Effector memory CD8-positive, alpha-beta T cell (primary cell): ENCODE measurements at regions not wholly inside any gene's neighbourhood (a gene's known extent, or its start where the extent isn't known, plus 50 kb on each side); places are given as distances from the start of the nearest gene placed in this dataset.

Experiments used
- ATAC-seq: fragments of 150-1000 bp; cut with Tn5 transposase; replicated peaks from 2 replicates; pipeline ENCODE4 v1.10.0; 2021; ENCODE audit warnings: mild to moderate bottlenecking, moderate library complexity
- DNase-seq, 3 experiments: peaks; one replicate each; pipeline ENCODE4 v3.0.0; 2021
- H3K27ac Mint-ChIP-seq, 2 donors: one replicate each; pipeline ENCODE4 v1.8.0; 2022; ENCODE audit warnings: mild to moderate bottlenecking in 2 of 2, mixed read lengths in 2 of 2, moderate library complexity in 2 of 2
- H3K27me3 Mint-ChIP-seq, 2 donors: one replicate each; pipeline ENCODE4 v1.8.0; 2022; ENCODE audit warnings: mixed read lengths in 2 of 2
- H3K36me3 Mint-ChIP-seq: one replicate; pipeline ENCODE4 v1.8.0; 2022; ENCODE audit warnings: mild to moderate bottlenecking, moderate library complexity, mixed read lengths; ENCODE audit not compliant: insufficient read depth
- H3K4me1 Mint-ChIP-seq, 2 donors: one replicate each; pipeline ENCODE4 v1.8.0; 2022; ENCODE audit warnings: low read depth in 2 of 2, mixed read lengths in 2 of 2
- H3K4me3 Mint-ChIP-seq, 2 donors: one replicate each; pipeline ENCODE4 v1.8.0; 2022; ENCODE audit warnings: mild to moderate bottlenecking in 2 of 2, mixed read lengths in 2 of 2, moderate library complexity in 2 of 2
- H3K9me3 Mint-ChIP-seq, 2 donors: one replicate each; pipeline ENCODE4 v1.8.0; 2022; ENCODE audit warnings: mixed read lengths in 2 of 2

- H3K4me3 Mint-ChIP-seq: no peak overlapping the region
- H3K27me3 Mint-ChIP-seq: no peaks in the 10 kb centered on the region
- DNase-seq (no peak), ATAC-seq (no peak)
- no peaks in the 10 kb centered on the region for H3K4me1 Mint-ChIP-seq
- no peaks in the 10 kb centered on the region for H3K9me3 Mint-ChIP-seq
- no peak overlapping the region for H3K27ac Mint-ChIP-seq
- no peaks in the 10 kb centered on the region for H3K36me3 Mint-ChIP-seq
These were observed 128.7 kb downstream of the ELAPOR2 start for GRCh38 chr7:86930554-86931307.

- no peak overlapping the region for H3K27ac Mint-ChIP-seq
- ATAC-seq (no peak), DNase-seq (no peak)
- H3K9me3 Mint-ChIP-seq: no peaks in the 10 kb centered on the region
- H3K4me1 Mint-ChIP-seq: no peaks in the 10 kb centered on the region
- H3K4me3 Mint-ChIP-seq: no peak overlapping the region
- peaks cover 4% of the 10 kb centered on the region for H3K36me3 Mint-ChIP-seq
- no peaks in the 10 kb centered on the region for H3K27me3 Mint-ChIP-seq
These were observed 130.0 kb downstream of the ELAPOR2 start for GRCh38 chr7:86929293-86930109.

- no peak for ATAC-seq
- peaks cover 6% of the 10 kb centered on the region for H3K36me3 Mint-ChIP-seq
These were observed 131.1 kb downstream of the ELAPOR2 start for GRCh38 chr7:86928308-86928707.

GRCh38 chr7:86926732-86927131 lies 132.7 kb downstream of the ELAPOR2 start:
- DNase-seq (peak; percentile 11 to 28 (median 23)), ATAC-seq (peak; percentile 74)
- Mint-ChIP-seq H3K4me1 (no peaks in the 10 kb centered on the region), H3K36me3 (peaks cover 6% of the 10 kb centered on the region), H3K4me3 (no peak overlapping the region), H3K27me3 (peaks cover 0 to 6% of the 10 kb centered on the region in 2 donors), H3K27ac (no peak overlapping the region), H3K9me3 (no peaks in the 10 kb centered on the region)

More at GRCh38 chr7:86928308-86928707, 131.1 kb downstream of the ELAPOR2 start:
- no peak for DNase-seq
- H3K9me3 Mint-ChIP-seq: no peaks in the 10 kb centered on the region
- peaks cover 0 to 6% of the 10 kb centered on the region in 2 donors for H3K27me3 Mint-ChIP-seq
- no peak overlapping the region for H3K27ac Mint-ChIP-seq
- no peaks in the 10 kb centered on the region for H3K4me1 Mint-ChIP-seq
- H3K4me3 Mint-ChIP-seq: no peak overlapping the region

- Mint-ChIP-seq H3K27ac (no peak overlapping the region), H3K9me3 (no peaks in the 10 kb centered on the region), H3K36me3 (peaks cover 6% of the 10 kb centered on the region), H3K4me3 (no peak overlapping the region), H3K27me3 (peaks cover 0 to 6% of the 10 kb centered on the region in 2 donors), H3K4me1 (no peaks in the 10 kb centered on the region)
- ATAC-seq: no peak
- no peak for DNase-seq
These were observed 134.2 kb downstream of the ELAPOR2 start for GRCh38 chr7:86925221-86925620.

- no peak for ATAC-seq
- Mint-ChIP-seq H3K27me3 (peaks cover 0 to 9% of the 10 kb centered on the region in 2 donors), H3K4me3 (no peak overlapping the region), H3K9me3 (no peaks in the 10 kb centered on the region), H3K27ac (no peak overlapping the region), H3K4me1 (no peaks in the 10 kb centered on the region), H3K36me3 (peaks cover 9% of the 10 kb centered on the region)
- DNase-seq: no peak
These were observed 135.9 kb downstream of the ELAPOR2 start for GRCh38 chr7:86923527-86923926.

GRCh38 chr7:86920154-86920553 lies 139.3 kb downstream of the ELAPOR2 start:
- Mint-ChIP-seq H3K27me3 (peaks cover 0 to 10% of the 10 kb centered on the region in 2 donors), H3K4me3 (no peak overlapping the region), H3K9me3 (no peaks in the 10 kb centered on the region), H3K4me1 (no peaks in the 10 kb centered on the region), H3K27ac (no peak overlapping the region), H3K36me3 (peaks cover 8% of the 10 kb centered on the region)
- DNase-seq (no peak), ATAC-seq (no peak)

- H3K27ac Mint-ChIP-seq: no peak overlapping the region
- no peak overlapping the region for H3K4me3 Mint-ChIP-seq
- H3K9me3 Mint-ChIP-seq: no peaks in the 10 kb centered on the region
- H3K4me1 Mint-ChIP-seq: no peaks in the 10 kb centered on the region
- DNase-seq (no peak), ATAC-seq (no peak)
- peaks cover 0 to 9% of the 10 kb centered on the region in 2 donors for H3K27me3 Mint-ChIP-seq
- H3K36me3 Mint-ChIP-seq: peaks cover 6% of the 10 kb centered on the region
These were observed 141.2 kb downstream of the ELAPOR2 start for GRCh38 chr7:86918245-86918644.

GRCh38 chr7:86916277-86916825 lies 143.1 kb downstream of the ELAPOR2 start:
- ATAC-seq: no peak

GRCh38 chr7:86914551-86914950 lies 144.9 kb downstream of the ELAPOR2 start:
- no peaks in the 10 kb centered on the region for H3K9me3 Mint-ChIP-seq

More at GRCh38 chr7:86916277-86916825, 143.1 kb downstream of the ELAPOR2 start:
- Mint-ChIP-seq H3K36me3 (peaks cover 6% of the 10 kb centered on the region), H3K27ac (no peak overlapping the region), H3K4me1 (no peaks in the 10 kb centered on the region), H3K9me3 (no peaks in the 10 kb centered on the region), H3K4me3 (no peak overlapping the region), H3K27me3 (peaks cover 0 to 9% of the 10 kb centered on the region in 2 donors)
- DNase-seq: no peak

More at GRCh38 chr7:86914551-86914950, 144.9 kb downstream of the ELAPOR2 start:
- Mint-ChIP-seq H3K4me1 (no peaks in the 10 kb centered on the region), H3K27me3 (peaks cover 0 to 9% of the 10 kb centered on the region in 2 donors), H3K27ac (no peak overlapping the region), H3K36me3 (peaks cover 6% of the 10 kb centered on the region), H3K4me3 (no peak overlapping the region)
- DNase-seq: no peak
- no peak for ATAC-seq
